ENCODE measurements at regions not wholly inside any gene's neighbourhood (a gene's known extent, or its start where the extent isn't known, plus 50 kb on each side); places are given as distances from the start of the nearest gene placed in this dataset.
A peak's percentile ranks its signal among the peaks of the same experiment; 100 is the strongest.
"Not testable (repeated sequence)": the region's sequence is repeated elsewhere in the genome, so short reads cannot be mapped to it uniquely, and the experiment has no call there.

- DNase-seq, result peak; percentile 26
These were observed 89.9 kb upstream of the GNAQ start for GRCh38 chr9:78121488-78121887.

- DNase-seq, result no peak
These were observed 87.3 kb upstream of the GNAQ start for GRCh38 chr9:78118742-78119473.

- DNase-seq, result no peak
These were observed 83.5 kb upstream of the GNAQ start for GRCh38 chr9:78115073-78115472.

GRCh38 chr9:78114581-78114980 is 83.0 kb upstream of the GNAQ start:
- no peak for DNase-seq

- DNase-seq, result no peak
These were observed 80.8 kb upstream of the GNAQ start for GRCh38 chr9:78112406-78112805.

GRCh38 chr9:78112004-78112403 is 80.4 kb upstream of the GNAQ start:
- no peak for DNase-seq

- no peak for DNase-seq
These were observed 77.5 kb upstream of the GNAQ start for GRCh38 chr9:78109075-78109474.

- DNase-seq, result not testable (repeated sequence)
These were observed 75.0 kb upstream of the GNAQ start for GRCh38 chr9:78106586-78106985.

- no peak for DNase-seq
These were observed 72.4 kb upstream of the GNAQ start for GRCh38 chr9:78103971-78104433.

- DNase-seq, result no peak
These were observed 69.6 kb upstream of the GNAQ start for GRCh38 chr9:78101247-78101646.

GRCh38 chr9:78097541-78097940 is 65.9 kb upstream of the GNAQ start:
- DNase-seq, result no peak

- DNase-seq, result no peak
These were observed 60.1 kb upstream of the GNAQ start for GRCh38 chr9:78091731-78092130.

GRCh38 chr9:78089111-78089510 is 57.5 kb upstream of the GNAQ start:
- DNase-seq, result no peak

- not testable (repeated sequence) for DNase-seq
These were observed 56.6 kb upstream of the GNAQ start for GRCh38 chr9:78088190-78088589.

Measured in NCI-H1105 (cell line).